ENCODE measurements at regions not wholly inside any gene's neighbourhood (a gene's known extent, or its start where the extent isn't known, plus 50 kb on each side); places are given as distances from the start of the nearest gene placed in this dataset.
"Not testable (repeated sequence)": the region's sequence is repeated elsewhere in the genome, so short reads cannot be mapped to it uniquely, and the experiment has no call there.

GRCh38 chr1:60251426-60251825 is 177.9 kb upstream of the C1orf87 start:
- Histone ChIP-seq H3K9ac (no peak overlapping the region), H3K79me2 (no peaks in the 10 kb centered on the region), H3K9me3 (ENCODE audit: control insufficient read depth, low read length) (no peaks in the 10 kb centered on the region), H3K4me3 (ENCODE audit: low read depth, low read length) (no peak overlapping the region), H3K4me1 (no peaks in the 10 kb centered on the region), H3K36me3 (ENCODE audit: control insufficient read depth, insufficient read depth, low read length) (no peaks in the 10 kb centered on the region), H2AFZ (no peak overlapping the region), H3K27ac (no peak overlapping the region), H3K4me2 (ENCODE audit: low read length) (no peak overlapping the region), H3K27me3 (ENCODE audit: control insufficient read depth, insufficient read depth, low read length) (no peaks in the 10 kb centered on the region)
- no peak for TF ChIP-seq CTCF (IDR thresholded peaks at IDR 0.05)

GRCh38 chr1:60247467-60247866 is 173.9 kb upstream of the C1orf87 start:
- H3K4me2 ChIP-seq (ENCODE audit: low read length); H3K4me1 ChIP-seq; H2AFZ ChIP-seq; H3K9me3 ChIP-seq (ENCODE audit: control insufficient read depth, low read length); H3K36me3 ChIP-seq (ENCODE audit: control insufficient read depth, insufficient read depth, low read length); H3K9ac ChIP-seq; H3K27ac ChIP-seq; H3K4me3 ChIP-seq (ENCODE audit: low read depth, low read length); H3K79me2 ChIP-seq; H3K27me3 ChIP-seq (ENCODE audit: control insufficient read depth, insufficient read depth, low read length): not testable (repeated sequence)

DNA sequence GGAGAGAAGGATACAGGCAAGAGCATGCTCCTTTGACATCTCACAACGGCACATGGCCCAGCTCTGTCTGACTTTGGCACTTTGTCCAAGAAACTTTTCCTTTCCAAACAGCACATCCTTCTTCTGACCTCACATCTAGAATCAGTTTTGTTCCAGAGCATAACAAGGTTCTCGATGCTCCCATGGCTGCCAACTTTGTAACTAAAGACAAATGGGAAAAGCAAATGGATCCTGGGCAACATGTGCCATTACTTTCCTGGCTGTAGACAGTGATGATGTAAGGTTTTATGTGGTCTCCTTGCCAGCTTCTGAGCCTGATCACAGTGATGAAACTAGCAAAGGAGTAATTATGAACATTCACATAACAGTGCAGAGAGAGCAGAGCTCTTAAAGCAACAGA is 171.8 kb upstream of the C1orf87 start:
- H3K4me2 ChIP-seq (ENCODE audit: low read length) = no peak overlapping the region
- no peaks in the 10 kb centered on the region for H3K4me1 ChIP-seq
- H3K79me2 ChIP-seq = no peaks in the 10 kb centered on the region
- H3K4me3 ChIP-seq (ENCODE audit: low read depth, low read length) = no peak overlapping the region
- H3K9ac ChIP-seq = no peak overlapping the region
- no peaks in the 10 kb centered on the region for H3K27me3 ChIP-seq (ENCODE audit: control insufficient read depth, insufficient read depth, low read length)
- H3K27ac ChIP-seq = no peak overlapping the region
- H2AFZ ChIP-seq = no peak overlapping the region
- no peak for TF ChIP-seq CTCF (IDR thresholded peaks at IDR 0.05)
- H3K36me3 ChIP-seq (ENCODE audit: control insufficient read depth, insufficient read depth, low read length) = no peaks in the 10 kb centered on the region
- H3K9me3 ChIP-seq (ENCODE audit: control insufficient read depth, low read length) = no peaks in the 10 kb centered on the region

DNA sequence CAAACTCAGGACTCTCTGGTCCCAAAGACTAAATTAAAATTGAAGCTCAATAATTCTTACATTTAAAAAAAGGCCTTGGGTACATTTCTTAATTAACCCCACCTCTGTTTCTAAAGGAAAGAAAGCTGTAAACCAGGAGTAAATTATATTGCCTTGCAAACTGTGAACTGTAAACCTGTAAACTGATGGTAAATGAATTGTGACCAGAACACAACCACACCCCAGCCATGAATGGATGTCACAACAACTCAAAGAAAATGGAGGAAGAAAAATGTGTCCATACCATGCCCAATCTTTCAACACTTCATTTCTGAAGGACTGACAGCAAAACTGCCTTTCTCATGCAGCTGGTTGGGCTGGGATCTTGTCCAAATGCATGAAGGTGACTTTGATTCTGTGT is 171.3 kb upstream of the C1orf87 start:
- TF ChIP-seq CTCF (IDR thresholded peaks at IDR 0.05) = no peak
- no peak overlapping the region for H3K4me2 ChIP-seq (ENCODE audit: low read length)
- H3K27me3 ChIP-seq (ENCODE audit: control insufficient read depth, insufficient read depth, low read length) = no peaks in the 10 kb centered on the region
- H2AFZ ChIP-seq = no peak overlapping the region
- H3K79me2 ChIP-seq = no peaks in the 10 kb centered on the region
- no peaks in the 10 kb centered on the region for H3K4me1 ChIP-seq
- H3K9ac ChIP-seq = no peak overlapping the region
- H3K27ac ChIP-seq = no peak overlapping the region
- H3K4me3 ChIP-seq (ENCODE audit: low read depth, low read length) = no peak overlapping the region
- H3K36me3 ChIP-seq (ENCODE audit: control insufficient read depth, insufficient read depth, low read length) = no peaks in the 10 kb centered on the region
- no peaks in the 10 kb centered on the region for H3K9me3 ChIP-seq (ENCODE audit: control insufficient read depth, low read length)

DNA sequence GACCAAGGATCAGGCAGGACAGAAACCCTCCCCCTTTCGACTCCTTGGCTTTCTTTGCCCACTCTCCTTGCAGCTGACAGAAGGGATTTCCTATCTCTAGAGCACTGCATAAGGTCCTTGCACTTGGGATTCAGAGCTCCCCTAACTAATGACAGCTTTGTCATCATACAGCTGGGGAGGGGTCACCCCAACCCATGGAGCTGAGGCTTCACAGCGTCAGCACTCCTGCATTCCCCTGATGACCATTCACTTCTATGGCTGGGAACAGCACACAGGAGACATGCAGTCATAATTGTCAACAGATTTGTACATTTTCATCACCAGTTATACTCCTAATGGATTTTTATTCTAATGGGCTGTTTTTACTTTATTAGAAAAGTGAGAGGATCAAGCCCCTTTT is 161.7 kb upstream of the C1orf87 start:
- Histone ChIP-seq H3K27me3 (ENCODE audit: control insufficient read depth, insufficient read depth, low read length) (no peaks in the 10 kb centered on the region), H3K36me3 (ENCODE audit: control insufficient read depth, insufficient read depth, low read length) (no peaks in the 10 kb centered on the region), H2AFZ (no peak overlapping the region), H3K9me3 (ENCODE audit: control insufficient read depth, low read length) (no peaks in the 10 kb centered on the region), H3K4me2 (ENCODE audit: low read length) (no peak overlapping the region), H3K27ac (no peak overlapping the region), H3K4me3 (ENCODE audit: low read depth, low read length) (no peak overlapping the region), H3K79me2 (no peaks in the 10 kb centered on the region), H3K4me1 (no peaks in the 10 kb centered on the region), H3K9ac (no peak overlapping the region)
- TF ChIP-seq CTCF (IDR thresholded peaks at IDR 0.05) = no peak
